ENCODE measurements at regions not wholly inside any gene's neighbourhood (a gene's known extent, or its start where the extent isn't known, plus 50 kb on each side); places are given as distances from the start of the nearest gene placed in this dataset.

DNA sequence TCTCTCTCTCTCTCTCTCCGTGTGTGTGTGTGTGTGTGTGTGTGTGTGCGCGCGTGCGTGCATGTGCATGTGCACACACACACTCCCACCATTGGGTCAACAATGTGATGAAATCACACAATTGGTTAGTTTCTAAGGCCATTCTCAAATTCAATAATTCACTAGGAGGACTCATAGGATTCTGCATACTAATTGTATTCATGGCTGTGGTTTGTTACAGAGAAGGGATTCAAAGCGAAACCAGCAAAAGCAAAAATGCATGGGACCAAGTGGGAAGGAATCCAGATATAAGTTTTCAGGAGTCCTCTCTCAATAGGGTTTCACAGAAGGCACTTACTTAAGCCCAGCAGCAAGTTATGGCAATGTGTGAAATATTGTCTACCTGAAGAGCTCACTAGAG, 515.0 kb downstream of the PYDC2 start:
- H3K9me3 ChIP-seq (ENCODE audit: control insufficient read depth, insufficient read depth, low read length) = no peaks in the 10 kb centered on the region; the same call in 1 of the 2 replicates
- no peak for TF ChIP-seq EZH2phosphoT487 (IDR thresholded peaks at IDR 0.05; ENCODE audit: borderline replicate concordance, low read length)
- TF ChIP-seq, protein P1, sequence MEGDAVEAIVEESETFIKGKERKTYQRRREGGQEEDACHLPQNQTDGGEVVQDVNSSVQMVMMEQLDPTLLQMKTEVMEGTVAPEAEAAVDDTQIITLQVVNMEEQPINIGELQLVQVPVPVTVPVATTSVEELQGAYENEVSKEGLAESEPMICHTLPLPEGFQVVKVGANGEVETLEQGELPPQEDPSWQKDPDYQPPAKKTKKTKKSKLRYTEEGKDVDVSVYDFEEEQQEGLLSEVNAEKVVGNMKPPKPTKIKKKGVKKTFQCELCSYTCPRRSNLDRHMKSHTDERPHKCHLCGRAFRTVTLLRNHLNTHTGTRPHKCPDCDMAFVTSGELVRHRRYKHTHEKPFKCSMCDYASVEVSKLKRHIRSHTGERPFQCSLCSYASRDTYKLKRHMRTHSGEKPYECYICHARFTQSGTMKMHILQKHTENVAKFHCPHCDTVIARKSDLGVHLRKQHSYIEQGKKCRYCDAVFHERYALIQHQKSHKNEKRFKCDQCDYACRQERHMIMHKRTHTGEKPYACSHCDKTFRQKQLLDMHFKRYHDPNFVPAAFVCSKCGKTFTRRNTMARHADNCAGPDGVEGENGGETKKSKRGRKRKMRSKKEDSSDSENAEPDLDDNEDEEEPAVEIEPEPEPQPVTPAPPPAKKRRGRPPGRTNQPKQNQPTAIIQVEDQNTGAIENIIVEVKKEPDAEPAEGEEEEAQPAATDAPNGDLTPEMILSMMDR (IDR thresholded peaks at IDR 0.05; ENCODE audit: low read depth, low read length, poor library complexity, severe bottlenecking) = no peak
- H3K4me1 ChIP-seq (ENCODE audit: control insufficient read depth, low read length) = peaks cover 21% of the 10 kb centered on the region
- H3K4me3 ChIP-seq (ENCODE audit: low read length) = no peak overlapping the region
- no peaks in the 10 kb centered on the region for H3F3A ChIP-seq (ENCODE audit: control insufficient read depth, insufficient read depth)
- H3K79me2 ChIP-seq (ENCODE audit: control insufficient read depth, low read length) = no peaks in the 10 kb centered on the region
- H3K27ac ChIP-seq (ENCODE audit: low read depth, low read length) = no peak overlapping the region
- H3K36me3 ChIP-seq (ENCODE audit: control insufficient read depth, low read length) = no peaks in the 10 kb centered on the region
- no peak overlapping the region for H3K4me2 ChIP-seq (ENCODE audit: low read length)
- no peaks in the 10 kb centered on the region for H3K27me3 ChIP-seq (ENCODE audit: control insufficient read depth, low read length)
- H4K20me1 ChIP-seq (ENCODE audit: control insufficient read depth, insufficient read depth, low read depth, low read length) = no peaks in the 10 kb centered on the region
- H3K9me2 ChIP-seq (replicated peaks; ENCODE audit: control insufficient read depth, low read length) = no peaks in the 10 kb centered on the region

DNA sequence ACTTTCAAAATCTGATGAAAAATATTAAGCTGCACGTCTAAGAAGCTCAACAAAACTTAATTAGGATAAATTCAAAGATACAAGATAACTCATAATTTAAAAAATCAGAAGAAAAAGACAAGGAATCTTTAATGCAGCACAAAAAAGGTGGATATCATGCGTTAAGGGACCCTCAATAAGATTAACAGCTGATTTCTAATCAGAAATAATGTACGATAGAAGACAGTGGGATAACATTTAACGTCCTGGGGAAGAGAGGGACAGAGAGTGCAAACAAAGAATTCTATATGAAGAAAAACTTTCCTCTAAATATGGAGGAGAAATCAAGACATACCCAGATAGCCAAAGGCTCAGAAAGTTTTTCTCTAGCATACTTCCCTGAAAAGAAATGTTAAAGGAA, 519.5 kb downstream of the PYDC2 start:
- TF ChIP-seq, protein P1 (IDR thresholded peaks at IDR 0.05; ENCODE audit: low read depth, low read length, poor library complexity, severe bottlenecking) = no peak
- TF ChIP-seq EZH2phosphoT487 (IDR thresholded peaks at IDR 0.05; ENCODE audit: borderline replicate concordance, low read length) = no peak
- Histone ChIP-seq H3K4me2 (ENCODE audit: low read length) (no peak overlapping the region), H3K79me2 (ENCODE audit: control insufficient read depth, low read length) (no peaks in the 10 kb centered on the region), H3K36me3 (ENCODE audit: control insufficient read depth, low read length) (no peaks in the 10 kb centered on the region), H4K20me1 (ENCODE audit: control insufficient read depth, insufficient read depth, low read depth, low read length) (no peaks in the 10 kb centered on the region), H3K27me3 (ENCODE audit: control insufficient read depth, low read length) (no peaks in the 10 kb centered on the region), H3K9me3 (ENCODE audit: control insufficient read depth, insufficient read depth, low read length) (no peaks in the 10 kb centered on the region; the same call in 1 of the 2 replicates), H3K27ac (ENCODE audit: low read depth, low read length) (no peak overlapping the region), H3K4me3 (ENCODE audit: low read length) (no peak overlapping the region), H3K4me1 (ENCODE audit: control insufficient read depth, low read length) (no peaks in the 10 kb centered on the region), H3F3A (ENCODE audit: control insufficient read depth, insufficient read depth) (no peaks in the 10 kb centered on the region), H3K9me2 (replicated peaks; ENCODE audit: control insufficient read depth, low read length) (no peaks in the 10 kb centered on the region)

DNA sequence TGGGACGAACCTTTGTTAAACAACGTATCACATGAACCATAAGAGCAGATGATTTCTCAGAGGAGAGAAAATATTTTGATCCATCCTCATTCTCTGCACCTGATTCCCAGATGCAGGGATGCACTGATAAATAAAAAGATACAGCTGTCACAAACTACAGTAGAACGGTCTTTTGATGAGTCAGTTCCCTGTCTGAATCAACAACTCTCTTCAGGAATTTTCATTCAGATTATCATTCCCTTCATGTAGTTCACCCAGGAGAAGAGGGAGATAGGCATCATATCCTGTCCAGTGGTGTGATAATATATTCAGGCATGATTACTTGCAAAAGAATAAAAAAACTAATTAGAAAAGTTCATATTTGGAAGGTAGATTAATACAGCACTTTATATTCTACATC, 521.5 kb downstream of the PYDC2 start:
- H3K79me2 ChIP-seq (ENCODE audit: control insufficient read depth, low read length) = no peaks in the 10 kb centered on the region
- peaks cover 10% of the 10 kb centered on the region for H3K4me1 ChIP-seq (ENCODE audit: control insufficient read depth, low read length)
- H3K27ac ChIP-seq (ENCODE audit: low read depth, low read length) = no peak overlapping the region
- H3K4me2 ChIP-seq (ENCODE audit: low read length) = no peak overlapping the region
- H3K9me3 ChIP-seq (ENCODE audit: control insufficient read depth, insufficient read depth, low read length) = no peaks in the 10 kb centered on the region; the same call in 1 of the 2 replicates
- no peak for TF ChIP-seq EZH2phosphoT487 (IDR thresholded peaks at IDR 0.05; ENCODE audit: borderline replicate concordance, low read length)
- TF ChIP-seq, protein P1 (IDR thresholded peaks at IDR 0.05; ENCODE audit: low read depth, low read length, poor library complexity, severe bottlenecking) = no peak
- H3F3A ChIP-seq (ENCODE audit: control insufficient read depth, insufficient read depth) = no peaks in the 10 kb centered on the region
- no peak overlapping the region for H3K4me3 ChIP-seq (ENCODE audit: low read length)
- no peaks in the 10 kb centered on the region for H4K20me1 ChIP-seq (ENCODE audit: control insufficient read depth, insufficient read depth, low read depth, low read length)
- no peaks in the 10 kb centered on the region for H3K9me2 ChIP-seq (replicated peaks; ENCODE audit: control insufficient read depth, low read length)
- H3K36me3 ChIP-seq (ENCODE audit: control insufficient read depth, low read length) = no peaks in the 10 kb centered on the region
- no peaks in the 10 kb centered on the region for H3K27me3 ChIP-seq (ENCODE audit: control insufficient read depth, low read length)

Measured in DOHH2 (cell line).